CD4-positive, alpha-beta T cell treated with Interleukin-12 subunit alpha and Interleukin-12 subunit beta, for 1 hour (primary cell): ENCODE measurements at regions not wholly inside any gene's neighbourhood (a gene's known extent, or its start where the extent isn't known, plus 50 kb on each side); places are given as distances from the start of the nearest gene placed in this dataset.
"Not testable (repeated sequence)": the region's sequence is repeated elsewhere in the genome, so short reads cannot be mapped to it uniquely, and the experiment has no call there.

Source experiments
- DNase-seq: peaks from one replicate; pipeline ENCODE4 v3.0.0-alpha.2; 2020

- DNase-seq = no peak
Observed at GRCh38 chr1:234858722-234859121, 248.7 kb upstream of the IRF2BP2 start.

- no peak for DNase-seq
Observed at GRCh38 chr1:234856845-234857245, 246.9 kb upstream of the IRF2BP2 start.

- no peak for DNase-seq
Observed at GRCh38 chr1:234855851-234856250, 245.9 kb upstream of the IRF2BP2 start.

- DNase-seq = no peak
Observed at GRCh38 chr1:234854645-234855039, 244.7 kb upstream of the IRF2BP2 start.

- no peak for DNase-seq
Observed at GRCh38 chr1:234853906-234854644, 244.1 kb upstream of the IRF2BP2 start.

GRCh38 chr1:234852659-234853058, 242.7 kb upstream of the IRF2BP2 start:
- no peak for DNase-seq

- no peak for DNase-seq
Observed at GRCh38 chr1:234851450-234852438, 241.8 kb upstream of the IRF2BP2 start.

- DNase-seq = no peak
Observed at GRCh38 chr1:234849832-234850231, 239.9 kb upstream of the IRF2BP2 start.

- no peak for DNase-seq
Observed at GRCh38 chr1:234848972-234849649, 239.1 kb upstream of the IRF2BP2 start.

GRCh38 chr1:234846813-234847212, 236.8 kb upstream of the IRF2BP2 start:
- DNase-seq = not testable (repeated sequence)

- no peak for DNase-seq
Observed at GRCh38 chr1:234845836-234846235, 235.9 kb upstream of the IRF2BP2 start.

GRCh38 chr1:234845097-234845660, 235.2 kb upstream of the IRF2BP2 start:
- peak; percentile 75 for DNase-seq

GRCh38 chr1:234844479-234845031, 234.6 kb upstream of the IRF2BP2 start:
- peak; percentile 40 for DNase-seq

- no peak for DNase-seq
Observed at GRCh38 chr1:234843946-234844345, 234.0 kb upstream of the IRF2BP2 start.

- DNase-seq = peak; percentile 56
Observed at GRCh38 chr1:234842726-234843641, 233.0 kb upstream of the IRF2BP2 start.

GRCh38 chr1:234841710-234842231, 231.8 kb upstream of the IRF2BP2 start:
- DNase-seq = peak; percentile 28

- no peak for DNase-seq
Observed at GRCh38 chr1:234841281-234841680, 231.3 kb upstream of the IRF2BP2 start.

- no peak for DNase-seq
Observed at GRCh38 chr1:234840843-234841242, 230.9 kb upstream of the IRF2BP2 start.

GRCh38 chr1:234840253-234840652, 230.3 kb upstream of the IRF2BP2 start:
- DNase-seq = no peak

GRCh38 chr1:234839663-234840062, 229.7 kb upstream of the IRF2BP2 start:
- DNase-seq = no peak

GRCh38 chr1:234838820-234839219, 228.8 kb upstream of the IRF2BP2 start:
- DNase-seq = no peak
